ENCODE measurements at regions not wholly inside any gene's neighbourhood (a gene's known extent, or its start where the extent isn't known, plus 50 kb on each side); places are given as distances from the start of the nearest gene placed in this dataset.

DNA sequence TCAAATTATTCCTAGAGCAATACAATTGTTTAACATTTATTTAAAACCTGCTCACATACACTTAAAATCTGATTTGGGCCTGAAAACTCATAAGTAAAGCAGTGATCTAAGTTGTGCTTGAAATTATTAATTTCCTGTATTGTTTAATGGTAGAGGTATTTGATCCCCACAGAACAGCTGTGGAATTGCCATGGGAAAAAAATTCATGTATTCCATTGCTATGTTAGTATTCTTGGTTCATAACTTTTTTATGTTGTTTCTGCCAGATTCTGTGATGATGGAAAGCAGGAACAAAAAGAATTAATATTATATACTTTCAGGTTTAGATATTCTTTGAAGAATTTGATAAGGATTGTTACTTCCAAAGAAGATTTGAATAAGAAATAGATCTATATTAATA is 831.5 kb upstream of the NR2F2 start:
- H3K9ac ChIP-seq (ENCODE audit: control insufficient read depth, extremely low read depth, insufficient read depth, low read length): no peak overlapping the region
- no peaks in the 10 kb centered on the region for H3K9me1 ChIP-seq (ENCODE audit: control insufficient read depth, extremely low read depth, insufficient read depth, low read length)
- H3K79me2 ChIP-seq (ENCODE audit: control insufficient read depth, insufficient read depth, low read length): no peaks in the 10 kb centered on the region
- no peak overlapping the region for H2AFZ ChIP-seq (ENCODE audit: control insufficient read depth, low read length)
- H3K9me3 ChIP-seq (ENCODE audit: control insufficient read depth, low read depth, low read length): no peaks in the 10 kb centered on the region
- H3K4me3 ChIP-seq (ENCODE audit: control insufficient read depth in 2 of 3, extremely low read depth in 1 of 3, insufficient read depth in 2 of 3, low read depth in 1 of 3, low read length in 3 of 3): no peak overlapping the region
- DNase-seq (ENCODE audit: low read depth, low spot score) (no peak), FAIRE-seq (no peak)
- TF ChIP-seq EZH2 (IDR thresholded peaks at IDR 0.05; ENCODE audit: low read length): no peak
- TF ChIP-seq, protein P1, sequence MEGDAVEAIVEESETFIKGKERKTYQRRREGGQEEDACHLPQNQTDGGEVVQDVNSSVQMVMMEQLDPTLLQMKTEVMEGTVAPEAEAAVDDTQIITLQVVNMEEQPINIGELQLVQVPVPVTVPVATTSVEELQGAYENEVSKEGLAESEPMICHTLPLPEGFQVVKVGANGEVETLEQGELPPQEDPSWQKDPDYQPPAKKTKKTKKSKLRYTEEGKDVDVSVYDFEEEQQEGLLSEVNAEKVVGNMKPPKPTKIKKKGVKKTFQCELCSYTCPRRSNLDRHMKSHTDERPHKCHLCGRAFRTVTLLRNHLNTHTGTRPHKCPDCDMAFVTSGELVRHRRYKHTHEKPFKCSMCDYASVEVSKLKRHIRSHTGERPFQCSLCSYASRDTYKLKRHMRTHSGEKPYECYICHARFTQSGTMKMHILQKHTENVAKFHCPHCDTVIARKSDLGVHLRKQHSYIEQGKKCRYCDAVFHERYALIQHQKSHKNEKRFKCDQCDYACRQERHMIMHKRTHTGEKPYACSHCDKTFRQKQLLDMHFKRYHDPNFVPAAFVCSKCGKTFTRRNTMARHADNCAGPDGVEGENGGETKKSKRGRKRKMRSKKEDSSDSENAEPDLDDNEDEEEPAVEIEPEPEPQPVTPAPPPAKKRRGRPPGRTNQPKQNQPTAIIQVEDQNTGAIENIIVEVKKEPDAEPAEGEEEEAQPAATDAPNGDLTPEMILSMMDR (optimal IDR thresholded peaks at IDR 0.05 in 1 of 3, IDR thresholded peaks at IDR 0.05 in 1 of 3, conservative IDR thresholded peaks at IDR 0.05 in 1 of 3; ENCODE audit: extremely low read depth in 1 of 3, insufficient read depth in 2 of 3, low read length in 3 of 3): no peak
- no peaks in the 10 kb centered on the region for H3K36me3 ChIP-seq (ENCODE audit: control insufficient read depth in 2 of 2, extremely low read depth in 1 of 2, insufficient read depth in 2 of 2, low read length in 2 of 2)
- H3K4me1 ChIP-seq (ENCODE audit: control insufficient read depth, extremely low read depth, insufficient read depth, low read length): no peaks in the 10 kb centered on the region
- H4K20me1 ChIP-seq (ENCODE audit: control insufficient read depth, extremely low read depth, insufficient read depth, low read length): no peaks in the 10 kb centered on the region
- no peaks in the 10 kb centered on the region for H3K27me3 ChIP-seq (ENCODE audit: control insufficient read depth, extremely low read depth, insufficient read depth, low read length)
- no peak overlapping the region for H3K4me2 ChIP-seq (ENCODE audit: control insufficient read depth, extremely low read depth, insufficient read depth, low read depth, low read length)
- no peak overlapping the region for H3K27ac ChIP-seq (ENCODE audit: control insufficient read depth, insufficient read depth, low read length)
- dilution Hi-C loops (cut with MboI; ENCODE audit: extremely low pct_ligation_motif_present, low sequenced_read_pairs): no loop called here

- H2AFZ ChIP-seq (ENCODE audit: control insufficient read depth, low read length): no peak overlapping the region
These were observed 831.1 kb upstream of the NR2F2 start for GRCh38 chr15:95499397-95499796.

More at GRCh38 chr15:95499397-95499796, 831.1 kb upstream of the NR2F2 start:
- dilution Hi-C loops (cut with MboI; ENCODE audit: extremely low pct_ligation_motif_present, low sequenced_read_pairs): no loop called here
- Histone ChIP-seq H3K9me1 (ENCODE audit: control insufficient read depth, extremely low read depth, insufficient read depth, low read length) (no peaks in the 10 kb centered on the region), H3K4me3 (ENCODE audit: control insufficient read depth in 2 of 3, extremely low read depth in 1 of 3, insufficient read depth in 2 of 3, low read depth in 1 of 3, low read length in 3 of 3) (no peak overlapping the region), H3K4me1 (ENCODE audit: control insufficient read depth, extremely low read depth, insufficient read depth, low read length) (no peaks in the 10 kb centered on the region), H3K4me2 (ENCODE audit: control insufficient read depth, extremely low read depth, insufficient read depth, low read depth, low read length) (no peak overlapping the region), H3K27ac (ENCODE audit: control insufficient read depth, insufficient read depth, low read length) (no peak overlapping the region), H4K20me1 (ENCODE audit: control insufficient read depth, extremely low read depth, insufficient read depth, low read length) (no peaks in the 10 kb centered on the region), H3K36me3 (ENCODE audit: control insufficient read depth in 2 of 2, extremely low read depth in 1 of 2, insufficient read depth in 2 of 2, low read length in 2 of 2) (no peaks in the 10 kb centered on the region), H3K9ac (ENCODE audit: control insufficient read depth, extremely low read depth, insufficient read depth, low read length) (no peak overlapping the region), H3K27me3 (ENCODE audit: control insufficient read depth, extremely low read depth, insufficient read depth, low read length) (no peaks in the 10 kb centered on the region), H3K79me2 (ENCODE audit: control insufficient read depth, insufficient read depth, low read length) (no peaks in the 10 kb centered on the region), H3K9me3 (ENCODE audit: control insufficient read depth, low read depth, low read length) (no peaks in the 10 kb centered on the region)
- no peak for TF ChIP-seq EZH2 (IDR thresholded peaks at IDR 0.05; ENCODE audit: low read length)
- TF ChIP-seq, protein P1 (optimal IDR thresholded peaks at IDR 0.05 in 1 of 3, IDR thresholded peaks at IDR 0.05 in 1 of 3, conservative IDR thresholded peaks at IDR 0.05 in 1 of 3; ENCODE audit: extremely low read depth in 1 of 3, insufficient read depth in 2 of 3, low read length in 3 of 3): no peak
- DNase-seq (ENCODE audit: low read depth, low spot score): no peak
- FAIRE-seq: no peak

Data from keratinocyte (primary cell).